ENCODE measurements at regions not wholly inside any gene's neighbourhood (a gene's known extent, or its start where the extent isn't known, plus 50 kb on each side); places are given as distances from the start of the nearest gene placed in this dataset.

DNA sequence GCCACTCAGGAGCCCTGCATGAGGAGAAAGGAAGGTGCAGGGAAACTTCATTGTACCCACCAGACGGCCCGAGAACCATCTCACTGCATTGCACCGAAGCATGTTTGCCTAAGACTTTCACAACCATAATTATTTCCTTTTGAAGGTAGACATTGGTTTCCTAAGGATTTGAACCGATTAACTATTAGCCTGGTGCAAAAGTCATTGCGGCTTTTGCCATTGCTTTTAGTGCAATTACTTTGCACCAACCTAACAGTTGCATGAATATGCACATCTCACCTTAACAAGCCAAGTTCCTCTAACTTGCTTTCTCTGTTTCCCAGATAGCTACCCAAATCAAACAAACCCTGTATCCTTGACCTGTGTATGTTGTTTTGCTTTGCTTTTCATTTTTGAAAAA lies 516.3 kb upstream of the ID2 start:
- TF ChIP-seq POLR2A (IDR thresholded peaks at IDR 0.05) = no peak
- TF ChIP-seq, protein P1, sequence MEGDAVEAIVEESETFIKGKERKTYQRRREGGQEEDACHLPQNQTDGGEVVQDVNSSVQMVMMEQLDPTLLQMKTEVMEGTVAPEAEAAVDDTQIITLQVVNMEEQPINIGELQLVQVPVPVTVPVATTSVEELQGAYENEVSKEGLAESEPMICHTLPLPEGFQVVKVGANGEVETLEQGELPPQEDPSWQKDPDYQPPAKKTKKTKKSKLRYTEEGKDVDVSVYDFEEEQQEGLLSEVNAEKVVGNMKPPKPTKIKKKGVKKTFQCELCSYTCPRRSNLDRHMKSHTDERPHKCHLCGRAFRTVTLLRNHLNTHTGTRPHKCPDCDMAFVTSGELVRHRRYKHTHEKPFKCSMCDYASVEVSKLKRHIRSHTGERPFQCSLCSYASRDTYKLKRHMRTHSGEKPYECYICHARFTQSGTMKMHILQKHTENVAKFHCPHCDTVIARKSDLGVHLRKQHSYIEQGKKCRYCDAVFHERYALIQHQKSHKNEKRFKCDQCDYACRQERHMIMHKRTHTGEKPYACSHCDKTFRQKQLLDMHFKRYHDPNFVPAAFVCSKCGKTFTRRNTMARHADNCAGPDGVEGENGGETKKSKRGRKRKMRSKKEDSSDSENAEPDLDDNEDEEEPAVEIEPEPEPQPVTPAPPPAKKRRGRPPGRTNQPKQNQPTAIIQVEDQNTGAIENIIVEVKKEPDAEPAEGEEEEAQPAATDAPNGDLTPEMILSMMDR (IDR thresholded peaks at IDR 0.05) = no peak
